Thyroid gland (tissue), 4 donors: ENCODE measurements at regions not wholly inside any gene's neighbourhood (a gene's known extent, or its start where the extent isn't known, plus 50 kb on each side); places are given as distances from the start of the nearest gene placed in this dataset.

Source experiments
- DNase-seq, 2 donors: peaks; one replicate each; pipeline ENCODE4 v3.0.0-alpha.2; 2019
- H3K27ac ChIP-seq, 3 donors: fragments of 200-600 bp; sonication (generic); 1 replicate in 2 of 3; 2 replicates in 1 of 3; pipeline ENCODE4 v1.5.1; 2016 to 2019; ENCODE audit warnings: mild to moderate bottlenecking in 1 of 3, moderate library complexity in 1 of 3
- H3K27me3 ChIP-seq: fragments of 200-600 bp; sonication (generic); one replicate; pipeline ENCODE4 v1.5.1; 2019
- H3K36me3 ChIP-seq, 2 donors: fragments of 200-600 bp; sonication (generic); one replicate each; pipeline ENCODE4 v1.5.1; 2016 to 2019
- H3K4me1 ChIP-seq, 2 donors: fragments of 200-600 bp; sonication (generic); one replicate each; pipeline ENCODE4 v1.5.1; 2017 to 2019
- H3K4me3 ChIP-seq, 3 donors: fragments of 200-600 bp; sonication (generic); replicated peaks in 1 of 3; 1 replicate in 2 of 3; 2 replicates in 1 of 3; pipeline ENCODE4 v1.5.1; 2016; ENCODE audit warnings: mild to moderate bottlenecking in 1 of 3
- H3K9me3 ChIP-seq: fragments of 200-600 bp; sonication (generic); one replicate; pipeline ENCODE4 v1.5.1; 2017
- POLR2A ChIP-seq, 2 donors: fragments of 450-650 bp; IDR thresholded peaks; one replicate each; pipeline ENCODE4 v1.6.1; 2017; ENCODE audit warnings: antibody characterized with exemption in 2 of 2, mild to moderate bottlenecking in 2 of 2, moderate library complexity in 1 of 2
- WGBS, 2 donors: methylation state at CpG; one replicate each; pipeline ENCODE4 v1.1.5; 2017; 5-methylcytosine and 5-hydroxymethylcytosine counted together
- intact Hi-C: fragments of 100-400 bp; cut with DNase I; formaldehyde crosslinking; loops from one replicate; pipeline ENCODE4 v1.15.1; 2023
- TF ChIP-seq, protein P1 (sequence below), 6 experiments: fragments of 200-600 bp in 3 of 6; fragments of 450-650 bp in 3 of 6; sonication (generic) in 3 of 6; IDR thresholded peaks; one replicate each; pipeline ENCODE4 v1.5.1; 2016 to 2019; ENCODE audit warnings: antibody characterized with exemption in 6 of 6, mild to moderate bottlenecking in 2 of 6, inconsistent platforms in 1 of 6, moderate library complexity in 1 of 6

DNA sequence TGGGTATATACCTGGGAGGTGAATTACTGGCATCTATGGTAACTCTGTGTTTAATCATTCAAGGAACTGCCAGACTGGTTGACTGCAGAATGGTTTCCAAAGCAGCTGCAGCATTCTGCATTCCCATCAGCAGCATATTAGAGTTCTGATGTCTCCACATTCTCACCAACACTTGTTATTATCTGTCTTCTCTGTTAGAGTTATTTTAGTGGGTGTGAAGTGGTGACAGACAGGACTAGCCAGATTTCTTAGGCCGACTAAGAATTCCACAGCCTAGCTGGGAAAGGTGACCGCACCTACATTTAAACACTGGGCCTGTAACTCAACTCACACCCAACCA is 110.9 kb downstream of the TMEM170B start:
- Histone ChIP-seq H3K27me3 (no peaks in the 10 kb centered on the region), H3K27ac (no peak overlapping the region), H3K9me3 (no peaks in the 10 kb centered on the region), H3K36me3 (no peaks in the 10 kb centered on the region), H3K4me3 (no peak overlapping the region), H3K4me1 (peaks cover 0 to 1% of the 10 kb centered on the region in 2 donors)
- 60 to 90% methylated on average over 2 of the region's 2 CpGs for WGBS, 2 donors
- TF ChIP-seq, protein P1, sequence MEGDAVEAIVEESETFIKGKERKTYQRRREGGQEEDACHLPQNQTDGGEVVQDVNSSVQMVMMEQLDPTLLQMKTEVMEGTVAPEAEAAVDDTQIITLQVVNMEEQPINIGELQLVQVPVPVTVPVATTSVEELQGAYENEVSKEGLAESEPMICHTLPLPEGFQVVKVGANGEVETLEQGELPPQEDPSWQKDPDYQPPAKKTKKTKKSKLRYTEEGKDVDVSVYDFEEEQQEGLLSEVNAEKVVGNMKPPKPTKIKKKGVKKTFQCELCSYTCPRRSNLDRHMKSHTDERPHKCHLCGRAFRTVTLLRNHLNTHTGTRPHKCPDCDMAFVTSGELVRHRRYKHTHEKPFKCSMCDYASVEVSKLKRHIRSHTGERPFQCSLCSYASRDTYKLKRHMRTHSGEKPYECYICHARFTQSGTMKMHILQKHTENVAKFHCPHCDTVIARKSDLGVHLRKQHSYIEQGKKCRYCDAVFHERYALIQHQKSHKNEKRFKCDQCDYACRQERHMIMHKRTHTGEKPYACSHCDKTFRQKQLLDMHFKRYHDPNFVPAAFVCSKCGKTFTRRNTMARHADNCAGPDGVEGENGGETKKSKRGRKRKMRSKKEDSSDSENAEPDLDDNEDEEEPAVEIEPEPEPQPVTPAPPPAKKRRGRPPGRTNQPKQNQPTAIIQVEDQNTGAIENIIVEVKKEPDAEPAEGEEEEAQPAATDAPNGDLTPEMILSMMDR (IDR thresholded peaks at IDR 0.05), result no peak
- no peak for TF ChIP-seq POLR2A (IDR thresholded peaks at IDR 0.05)
- intact Hi-C loops, result no loop called here
- no peak for DNase-seq

GRCh38 chr6:11648889-11649288 is 111.3 kb downstream of the TMEM170B start:
- H3K9me3 ChIP-seq, result no peaks in the 10 kb centered on the region
- DNase-seq, result no peak
- intact Hi-C loops, result no loop called here
- TF ChIP-seq, protein P1 (IDR thresholded peaks at IDR 0.05), result no peak
- TF ChIP-seq POLR2A (IDR thresholded peaks at IDR 0.05), result no peak
- H3K36me3 ChIP-seq, result no peaks in the 10 kb centered on the region
- H3K27me3 ChIP-seq, result no peaks in the 10 kb centered on the region
- peaks cover 0 to 6% of the 10 kb centered on the region in 2 donors for H3K4me1 ChIP-seq
- WGBS, 2 donors, result 98 to 99% methylated on average over 20 of the region's 20 CpGs
- H3K27ac ChIP-seq, result no peak overlapping the region
- no peak overlapping the region for H3K4me3 ChIP-seq

DNA sequence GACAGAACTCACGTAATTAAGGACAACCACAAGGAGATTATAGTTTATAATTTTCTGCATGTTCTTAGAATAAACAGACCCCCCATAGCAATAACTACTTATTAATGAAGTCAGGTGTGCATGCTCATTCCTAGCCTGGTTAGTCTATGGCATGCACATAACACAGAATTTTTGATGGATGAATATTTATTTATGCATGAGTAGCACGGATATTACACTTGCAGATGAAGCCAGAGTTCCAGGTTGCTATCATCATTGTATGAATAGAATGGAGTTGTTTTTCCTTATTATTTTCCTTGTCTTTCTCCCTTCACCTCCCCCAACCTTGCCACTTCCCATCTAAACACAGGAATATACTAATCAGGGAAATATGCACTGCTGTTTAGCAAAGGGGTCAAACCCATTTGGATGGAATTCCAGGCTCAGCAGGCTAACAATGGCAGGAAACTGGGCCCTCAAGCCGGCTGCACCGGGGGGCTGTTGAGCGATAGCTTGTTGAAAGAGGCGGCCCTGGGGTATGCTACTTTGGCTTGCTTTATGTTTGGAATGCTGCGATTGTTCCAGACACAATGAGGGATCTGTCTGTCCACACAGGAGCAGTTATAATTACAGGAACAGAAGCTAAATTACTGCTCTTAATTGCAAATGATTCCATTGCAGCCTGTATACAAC is 112.6 kb downstream of the TMEM170B start:
- no peak overlapping the region for H3K4me3 ChIP-seq
- 62 to 66% methylated on average over 7 of the region's 7 CpGs for whole genome bisulfite sequencing, 2 donors
- H3K36me3 ChIP-seq, result no peaks in the 10 kb centered on the region
- TF ChIP-seq, protein P1 (IDR thresholded peaks at IDR 0.05), result no peak
- no peak for TF ChIP-seq POLR2A (IDR thresholded peaks at IDR 0.05)
- H3K9me3 ChIP-seq, result no peaks in the 10 kb centered on the region
- H3K27ac ChIP-seq, result no peak overlapping the region
- H3K4me1 ChIP-seq, result peaks cover 0 to 6% of the 10 kb centered on the region in 2 donors
- DNase-seq, result no peak
- no peaks in the 10 kb centered on the region for H3K27me3 ChIP-seq
- intact Hi-C loops, result no loop called here

GRCh38 chr6:11650711-11651110 is 113.2 kb downstream of the TMEM170B start:
- no peak overlapping the region for H3K4me3 ChIP-seq
- no peak overlapping the region for H3K27ac ChIP-seq
- intact Hi-C loops, result no loop called here
- TF ChIP-seq POLR2A (IDR thresholded peaks at IDR 0.05), result no peak
- TF ChIP-seq, protein P1 (IDR thresholded peaks at IDR 0.05), result no peak
- no peaks in the 10 kb centered on the region for H3K9me3 ChIP-seq
- no peaks in the 10 kb centered on the region for H3K27me3 ChIP-seq
- 60 to 83% methylated on average over 1 of the region's 1 CpG for WGBS, 2 donors
- no peak for DNase-seq
- H3K4me1 ChIP-seq, result peaks cover 0 to 6% of the 10 kb centered on the region in 2 donors
- no peaks in the 10 kb centered on the region for H3K36me3 ChIP-seq

- Histone ChIP-seq H3K9me3 (no peaks in the 10 kb centered on the region), H3K27ac (no peak overlapping the region), H3K36me3 (no peaks in the 10 kb centered on the region), H3K4me1 (peaks cover 0 to 12% of the 10 kb centered on the region in 2 donors), H3K4me3 (no peak overlapping the region), H3K27me3 (no peaks in the 10 kb centered on the region)
- no peak for DNase-seq
- intact Hi-C loops, result no loop called here
- 42 to 46% methylated on average over 8 of the region's 8 CpGs for WGBS, 2 donors
- TF ChIP-seq POLR2A (IDR thresholded peaks at IDR 0.05), result no peak
- TF ChIP-seq, protein P1 (IDR thresholded peaks at IDR 0.05), result no peak
Measured at GRCh38 chr6:11653028-11653583, 115.6 kb downstream of the TMEM170B start.
